Skin of body (tissue), 1 donor: ENCODE measurements at regions not wholly inside any gene's neighbourhood (a gene's known extent, or its start where the extent isn't known, plus 50 kb on each side); places are given as distances from the start of the nearest gene placed in this dataset.
A peak's percentile ranks its signal among the peaks of the same experiment; 100 is the strongest.

Experiments
- DNase-seq: peaks from one replicate; lab custom pipeline; 2025; lab: John Stamatoyannopoulos, UW

GRCh38 chr1:193433599-193433998 lies 247.2 kb upstream of the B3GALT2 start:
- no peak for DNase-seq

- DNase-seq: no peak
These were observed 246.7 kb upstream of the B3GALT2 start for GRCh38 chr1:193432979-193433587.

GRCh38 chr1:193431265-193431977 lies 245.0 kb upstream of the B3GALT2 start:
- DNase-seq: no peak

- no peak for DNase-seq
These were observed 241.1 kb upstream of the B3GALT2 start for GRCh38 chr1:193427524-193427923.

GRCh38 chr1:193426061-193426460 lies 239.6 kb upstream of the B3GALT2 start:
- DNase-seq: no peak

- DNase-seq: no peak
These were observed 235.1 kb upstream of the B3GALT2 start for GRCh38 chr1:193421487-193421886.

- DNase-seq: no peak
These were observed 232.9 kb upstream of the B3GALT2 start for GRCh38 chr1:193419295-193419694.

GRCh38 chr1:193418745-193419058 lies 232.3 kb upstream of the B3GALT2 start:
- DNase-seq: no peak

GRCh38 chr1:193417945-193418744 lies 231.7 kb upstream of the B3GALT2 start:
- no peak for DNase-seq

- DNase-seq: no peak
These were observed 231.0 kb upstream of the B3GALT2 start for GRCh38 chr1:193417403-193417802.

- no peak for DNase-seq
These were observed 230.0 kb upstream of the B3GALT2 start for GRCh38 chr1:193416226-193417024.

GRCh38 chr1:193415256-193415655 lies 228.8 kb upstream of the B3GALT2 start:
- no peak for DNase-seq

GRCh38 chr1:193413376-193413775 lies 227.0 kb upstream of the B3GALT2 start:
- no peak for DNase-seq

- no peak for DNase-seq
These were observed 226.3 kb upstream of the B3GALT2 start for GRCh38 chr1:193412748-193413147.

- DNase-seq: no peak
These were observed 225.3 kb upstream of the B3GALT2 start for GRCh38 chr1:193411714-193412113.

GRCh38 chr1:193411215-193411614 lies 224.8 kb upstream of the B3GALT2 start:
- no peak for DNase-seq

- DNase-seq: no peak
These were observed 222.4 kb upstream of the B3GALT2 start for GRCh38 chr1:193408782-193409293.

- DNase-seq: peak; percentile 45
These were observed 220.5 kb upstream of the B3GALT2 start for GRCh38 chr1:193406901-193407300.

- DNase-seq: no peak
These were observed 217.8 kb upstream of the B3GALT2 start for GRCh38 chr1:193404236-193404635.

- DNase-seq: no peak
These were observed 216.6 kb upstream of the B3GALT2 start for GRCh38 chr1:193402977-193403376.

- no peak for DNase-seq
These were observed 215.6 kb upstream of the B3GALT2 start for GRCh38 chr1:193402037-193402436.

GRCh38 chr1:193394336-193394735 lies 207.9 kb upstream of the B3GALT2 start:
- DNase-seq: no peak
